PC-9 (cell line): ENCODE measurements at regions not wholly inside any gene's neighbourhood (a gene's known extent, or its start where the extent isn't known, plus 50 kb on each side); places are given as distances from the start of the nearest gene placed in this dataset.

ENCODE experiments used
- BruUV-seq: library from RNA; stranded (reverse); fragments of 400-500 nt; replicated peaks from 2 replicates; lab custom pipeline; 2021; lab: Mats Ljungman, UMichigan
- CTCF ChIA-PET: fragments of 300-600 bp; sonication (Branson Sonifier 250); formaldehyde crosslinking; loops from one replicate; lab custom pipeline; 2022; ENCODE audit warnings: antibody characterized with exemption; lab: Charles Lee
- POLR2A ChIA-PET: fragments of 300-600 bp; sonication (Branson Sonifier 250); formaldehyde crosslinking; loops from one replicate; lab custom pipeline; 2022; ENCODE audit warnings: antibody characterized with exemption; ENCODE audit not compliant: unreplicated experiment; lab: Charles Lee
- DNase-seq, 2 experiments: peaks; one replicate each; pipeline versions ENCODE4 v3.0.0 to v3.0.0-alpha.2; 2015 to 2022; ENCODE audit warnings: mixed read lengths in 1 of 2
- H2AFZ ChIP-seq: fragments of 200-600 bp; sonication (generic); 2 replicates; pipeline ENCODE4 v1.8.1; 2017; ENCODE audit warnings: antibody characterized with exemption
- H3F3A ChIP-seq: fragments of 200-600 bp; sonication (generic); 2 replicates; pipeline ENCODE4 v1.8.1; 2017; ENCODE audit warnings: antibody characterized with exemption, mild to moderate bottlenecking, low read depth; ENCODE audit not compliant: insufficient read depth
- H3K27ac ChIP-seq: fragments of 200-600 bp; sonication (generic); 2 replicates; pipeline ENCODE4 v1.6.1; 2016; ENCODE audit warnings: mixed run types
- H3K27me3 ChIP-seq: fragments of 200-600 bp; sonication (generic); 2 replicates; pipeline ENCODE4 v1.6.1; 2016; ENCODE audit warnings: low read depth, mixed run types; ENCODE audit not compliant: insufficient read depth
- H3K36me3 ChIP-seq: fragments of 200-600 bp; sonication (generic); 2 replicates; pipeline ENCODE4 v1.6.1; 2016; ENCODE audit warnings: low read depth, mixed run types
- H3K4me1 ChIP-seq: fragments of 200-600 bp; sonication (generic); replicated peaks from 2 replicates; pipeline ENCODE4 v1.6.1; 2016; ENCODE audit warnings: mixed run types; ENCODE audit not compliant: insufficient read depth
- H3K4me2 ChIP-seq: fragments of 200-600 bp; sonication (generic); 2 replicates; pipeline ENCODE4 v1.6.1; 2017; ENCODE audit warnings: mixed run types
- H3K4me3 ChIP-seq: fragments of 200-600 bp; sonication (generic); 2 replicates; pipeline ENCODE4 v1.6.1; 2016; ENCODE audit warnings: mixed run types
- H3K79me2 ChIP-seq: fragments of 200-600 bp; sonication (generic); 2 replicates; pipeline ENCODE4 v1.6.1; 2017; ENCODE audit warnings: low read depth, mixed run types
- H3K9me2 ChIP-seq: fragments of 200-600 bp; sonication (generic); 2 replicates; pipeline ENCODE4 v1.8.1; 2017; ENCODE audit warnings: mild to moderate bottlenecking; ENCODE audit not compliant: insufficient read depth
- H3K9me3 ChIP-seq: fragments of 200-600 bp; sonication (generic); 2 replicates; pipeline ENCODE4 v1.8.1; 2016; ENCODE audit warnings: low read depth; ENCODE audit not compliant: insufficient read depth
- H4K20me1 ChIP-seq: fragments of 200-600 bp; sonication (generic); 2 replicates; pipeline ENCODE4 v1.8.1; 2017; ENCODE audit not compliant: insufficient read depth
- EZH2 ChIP-seq: fragments of 200-600 bp; sonication (generic); IDR thresholded peaks from 2 replicates; pipeline ENCODE4 v1.8.0; 2017; ENCODE audit warnings: antibody characterized with exemption, low read depth
- intact Hi-C: fragments of 100-400 bp; cut with micrococcal nuclease; formaldehyde crosslinking; loops from one replicate; pipeline ENCODE4 v1.10.0; 2022; ENCODE audit not compliant: unreplicated experiment
- TF ChIP-seq, protein P1 (sequence below): fragments of 200-600 bp; sonication (generic); conservative IDR thresholded peaks from 2 replicates; pipeline ENCODE4 v1.6.1; 2017; ENCODE audit warnings: mixed run types, antibody characterized with exemption, mild to moderate bottlenecking, moderate library complexity

DNA sequence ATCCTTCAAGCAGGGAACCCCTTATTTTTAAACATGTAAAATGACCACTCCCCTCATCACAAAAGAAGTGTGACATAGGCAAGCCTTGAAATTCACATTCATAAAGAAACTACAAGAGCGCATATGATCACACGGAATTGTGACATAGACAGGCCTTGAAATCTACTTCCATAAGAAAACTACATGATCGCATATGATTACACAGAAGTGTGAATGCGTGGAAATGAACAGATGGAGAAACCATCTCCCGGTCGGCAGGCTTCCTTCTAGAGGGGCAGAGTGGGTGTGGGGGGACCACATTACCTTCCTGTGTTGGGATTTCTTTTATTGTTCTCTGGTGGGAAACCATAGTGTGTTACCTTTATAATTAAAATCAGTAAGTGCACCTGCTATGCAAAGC lies 285.1 kb upstream of the ADARB2 start:
- no peak overlapping the region for H3K4me3 ChIP-seq
- no peak overlapping the region for H2AFZ ChIP-seq
- no peaks in the 10 kb centered on the region for H3K9me3 ChIP-seq
- H3K27ac ChIP-seq: no peak overlapping the region
- BruUV-seq: no TSS peak
- H4K20me1 ChIP-seq: no peaks in the 10 kb centered on the region
- H3K27me3 ChIP-seq: peaks cover 7% of the 10 kb centered on the region; the same call in 1 of the 2 replicates
- no peak for TF ChIP-seq EZH2
- TF ChIP-seq, protein P1, sequence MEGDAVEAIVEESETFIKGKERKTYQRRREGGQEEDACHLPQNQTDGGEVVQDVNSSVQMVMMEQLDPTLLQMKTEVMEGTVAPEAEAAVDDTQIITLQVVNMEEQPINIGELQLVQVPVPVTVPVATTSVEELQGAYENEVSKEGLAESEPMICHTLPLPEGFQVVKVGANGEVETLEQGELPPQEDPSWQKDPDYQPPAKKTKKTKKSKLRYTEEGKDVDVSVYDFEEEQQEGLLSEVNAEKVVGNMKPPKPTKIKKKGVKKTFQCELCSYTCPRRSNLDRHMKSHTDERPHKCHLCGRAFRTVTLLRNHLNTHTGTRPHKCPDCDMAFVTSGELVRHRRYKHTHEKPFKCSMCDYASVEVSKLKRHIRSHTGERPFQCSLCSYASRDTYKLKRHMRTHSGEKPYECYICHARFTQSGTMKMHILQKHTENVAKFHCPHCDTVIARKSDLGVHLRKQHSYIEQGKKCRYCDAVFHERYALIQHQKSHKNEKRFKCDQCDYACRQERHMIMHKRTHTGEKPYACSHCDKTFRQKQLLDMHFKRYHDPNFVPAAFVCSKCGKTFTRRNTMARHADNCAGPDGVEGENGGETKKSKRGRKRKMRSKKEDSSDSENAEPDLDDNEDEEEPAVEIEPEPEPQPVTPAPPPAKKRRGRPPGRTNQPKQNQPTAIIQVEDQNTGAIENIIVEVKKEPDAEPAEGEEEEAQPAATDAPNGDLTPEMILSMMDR: no peak
- no peaks in the 10 kb centered on the region for H3K9me2 ChIP-seq
- no peaks in the 10 kb centered on the region for H3K4me1 ChIP-seq
- no peak for DNase-seq
- H3K36me3 ChIP-seq: no peaks in the 10 kb centered on the region
- no peak overlapping the region for H3K4me2 ChIP-seq
- POLR2A ChIA-PET: no interaction called here
- intact Hi-C loops: no loop called here
- CTCF ChIA-PET: no interaction called here
- H3F3A ChIP-seq: no peaks in the 10 kb centered on the region
- H3K79me2 ChIP-seq: no peaks in the 10 kb centered on the region

DNA sequence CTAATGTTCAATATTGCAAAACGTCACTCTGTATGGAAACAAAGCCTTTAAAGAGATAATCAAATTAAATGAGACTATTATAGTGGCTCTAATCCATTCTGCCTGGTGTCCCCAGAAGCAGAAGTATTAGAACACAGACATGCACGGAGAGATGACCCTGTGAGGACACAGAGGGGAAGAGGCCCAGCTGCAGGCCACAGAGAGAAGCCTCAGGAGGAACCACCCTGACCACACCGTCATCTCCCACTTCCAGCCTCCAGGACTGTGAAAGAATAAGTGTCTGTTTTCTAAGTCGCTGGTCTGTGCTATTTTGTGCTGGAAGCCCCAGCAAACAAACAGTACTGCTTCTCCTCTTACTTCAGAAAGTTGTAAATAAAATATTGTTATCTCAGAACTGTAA lies 283.5 kb upstream of the ADARB2 start:
- BruUV-seq: no TSS peak

GRCh38 chr10:2019803-2020202 lies 282.5 kb upstream of the ADARB2 start:
- peaks cover 9% of the 10 kb centered on the region; the same call in 1 of the 2 replicates for H3K27me3 ChIP-seq
- H3K9me3 ChIP-seq: no peaks in the 10 kb centered on the region
- H3K79me2 ChIP-seq: no peaks in the 10 kb centered on the region
- intact Hi-C loops: no loop called here
- H2AFZ ChIP-seq: no peak overlapping the region
- no peak for DNase-seq
- no TSS peak for BruUV-seq
- H3F3A ChIP-seq: no peaks in the 10 kb centered on the region
- TF ChIP-seq, protein P1: no peak
- no peak for TF ChIP-seq EZH2
- CTCF ChIA-PET: no interaction called here
- H3K27ac ChIP-seq: no peak overlapping the region
- H3K4me1 ChIP-seq: no peaks in the 10 kb centered on the region
- no peak overlapping the region for H3K4me2 ChIP-seq
- H4K20me1 ChIP-seq: no peaks in the 10 kb centered on the region
- POLR2A ChIA-PET: no interaction called here
- no peak overlapping the region for H3K4me3 ChIP-seq
- no peaks in the 10 kb centered on the region for H3K36me3 ChIP-seq
- H3K9me2 ChIP-seq: no peaks in the 10 kb centered on the region

More for the DNA sequence above, 283.5 kb upstream of the ADARB2 start:
- Histone ChIP-seq H3K9me3 (no peaks in the 10 kb centered on the region), H2AFZ (no peak overlapping the region), H3K4me2 (no peak overlapping the region), H3K9me2 (no peaks in the 10 kb centered on the region), H4K20me1 (no peaks in the 10 kb centered on the region), H3K4me3 (no peak overlapping the region), H3K36me3 (no peaks in the 10 kb centered on the region), H3K27me3 (peaks cover 7% of the 10 kb centered on the region; the same call in 1 of the 2 replicates), H3K27ac (no peak overlapping the region), H3K4me1 (no peaks in the 10 kb centered on the region), H3F3A (no peaks in the 10 kb centered on the region), H3K79me2 (no peaks in the 10 kb centered on the region)
- ChIA-PET CTCF (no interaction called here), POLR2A (no interaction called here)
- intact Hi-C loops: no loop called here
- DNase-seq: no peak
- no peak for TF ChIP-seq EZH2
- TF ChIP-seq, protein P1: no peak
